ENCODE measurements at regions not wholly inside any gene's neighbourhood (a gene's known extent, or its start where the extent isn't known, plus 50 kb on each side); places are given as distances from the start of the nearest gene placed in this dataset.

DNA sequence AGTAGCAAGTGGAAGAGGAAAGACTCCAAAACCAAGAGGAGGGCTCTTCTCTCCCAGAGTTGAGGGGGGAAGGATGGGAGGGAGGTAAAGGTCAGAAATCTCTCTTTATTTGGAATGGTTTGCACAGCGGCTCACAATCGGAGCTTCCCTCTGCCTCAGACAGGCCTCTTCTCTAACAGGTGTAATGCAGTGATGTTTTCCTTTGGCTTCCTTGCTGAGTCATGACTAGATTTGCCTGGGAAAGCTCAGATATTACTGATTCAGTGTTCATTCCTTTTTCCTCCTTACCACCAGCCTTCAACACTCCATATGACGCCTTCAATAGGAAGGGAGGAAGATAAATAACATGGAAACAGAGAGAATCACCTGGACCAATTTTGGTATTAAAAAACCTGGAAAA lies 136.6 kb downstream of the RNF152 start:
- Histone ChIP-seq H3K9me3 (no peaks in the 10 kb centered on the region), H3K4me1 (peaks cover 0 to under 1% (median 0%) of the 10 kb centered on the region in 3 donors), H3K27me3 (no peaks in the 10 kb centered on the region), H3K4me3 (no peak overlapping the region), H3K36me3 (no peaks in the 10 kb centered on the region), H3K27ac (no peak overlapping the region)
- ATAC-seq (peak in 2 of 4 donors; percentile 50 to 51), DNase-seq (no peak), FAIRE-seq (no peak)
- intact Hi-C loops (cut with DNase I) = no loop called here
- 50 to 60% methylated on average over 3 of the region's 3 CpGs for WGBS, 2 donors
- TF ChIP-seq, protein P1, sequence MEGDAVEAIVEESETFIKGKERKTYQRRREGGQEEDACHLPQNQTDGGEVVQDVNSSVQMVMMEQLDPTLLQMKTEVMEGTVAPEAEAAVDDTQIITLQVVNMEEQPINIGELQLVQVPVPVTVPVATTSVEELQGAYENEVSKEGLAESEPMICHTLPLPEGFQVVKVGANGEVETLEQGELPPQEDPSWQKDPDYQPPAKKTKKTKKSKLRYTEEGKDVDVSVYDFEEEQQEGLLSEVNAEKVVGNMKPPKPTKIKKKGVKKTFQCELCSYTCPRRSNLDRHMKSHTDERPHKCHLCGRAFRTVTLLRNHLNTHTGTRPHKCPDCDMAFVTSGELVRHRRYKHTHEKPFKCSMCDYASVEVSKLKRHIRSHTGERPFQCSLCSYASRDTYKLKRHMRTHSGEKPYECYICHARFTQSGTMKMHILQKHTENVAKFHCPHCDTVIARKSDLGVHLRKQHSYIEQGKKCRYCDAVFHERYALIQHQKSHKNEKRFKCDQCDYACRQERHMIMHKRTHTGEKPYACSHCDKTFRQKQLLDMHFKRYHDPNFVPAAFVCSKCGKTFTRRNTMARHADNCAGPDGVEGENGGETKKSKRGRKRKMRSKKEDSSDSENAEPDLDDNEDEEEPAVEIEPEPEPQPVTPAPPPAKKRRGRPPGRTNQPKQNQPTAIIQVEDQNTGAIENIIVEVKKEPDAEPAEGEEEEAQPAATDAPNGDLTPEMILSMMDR (IDR thresholded peaks at IDR 0.05) = no peak

DNA sequence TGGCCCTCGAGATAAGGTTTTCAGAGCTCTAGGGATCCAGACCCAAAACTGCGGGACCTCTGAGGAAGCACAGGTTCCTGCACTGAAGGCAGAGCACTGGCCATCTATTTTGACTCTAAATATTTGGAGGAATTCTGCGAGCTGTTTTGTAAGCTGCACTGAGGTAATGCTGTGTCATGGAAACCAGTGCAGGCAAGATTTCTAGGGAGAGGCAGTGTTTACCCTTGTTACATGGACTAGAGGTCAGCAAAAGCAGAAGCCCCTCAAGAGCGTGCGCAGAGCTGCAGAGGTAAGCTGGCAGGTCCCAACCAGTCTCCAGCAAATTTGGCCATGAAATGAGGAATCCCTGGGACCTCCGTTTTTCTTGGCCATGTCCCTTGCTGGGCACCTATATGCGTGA lies 137.3 kb downstream of the RNF152 start:
- Histone ChIP-seq H3K27ac (no peak overlapping the region), H3K9me3 (no peaks in the 10 kb centered on the region), H3K4me3 (no peak overlapping the region), H3K27me3 (no peaks in the 10 kb centered on the region), H3K4me1 (peaks cover 0 to 4% (median 0%) of the 10 kb centered on the region in 3 donors), H3K36me3 (no peaks in the 10 kb centered on the region)
- 85 to 89% methylated on average over 7 of the region's 7 CpGs for WGBS, 2 donors
- FAIRE-seq (no peak), ATAC-seq (no peak), DNase-seq (no peak)
- intact Hi-C loops (cut with DNase I) = no loop called here
- TF ChIP-seq, protein P1 (IDR thresholded peaks at IDR 0.05) = no peak

DNA sequence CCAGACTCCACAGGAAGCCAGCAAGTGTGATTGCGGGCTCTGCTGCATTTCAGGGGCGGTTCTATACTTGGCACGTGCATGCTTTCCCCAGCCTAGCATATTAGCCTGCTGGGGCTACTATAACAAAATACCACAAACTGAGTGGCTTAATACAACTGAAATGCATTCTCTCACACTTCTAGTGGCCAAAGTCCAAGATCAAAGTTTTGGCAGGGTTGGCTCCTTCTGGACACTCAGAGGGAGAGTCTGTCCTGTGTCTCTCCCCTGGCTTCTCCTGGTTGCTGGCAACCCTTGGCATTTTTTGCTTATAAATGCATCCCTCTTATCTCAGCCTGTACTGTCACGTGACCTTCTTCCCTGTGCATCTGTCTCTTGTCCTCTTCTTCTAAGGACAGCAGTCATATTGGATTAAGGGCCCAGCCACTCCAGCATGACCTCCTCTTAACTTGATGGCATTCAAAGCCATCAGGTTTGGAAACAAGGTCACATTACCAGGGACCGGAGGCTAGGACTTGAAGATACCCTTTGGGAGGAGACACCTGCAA lies 138.7 kb downstream of the RNF152 start:
- H3K27ac ChIP-seq = no peak overlapping the region
- ATAC-seq (peak in 1 of 4 donors; percentile 18), FAIRE-seq (no peak), DNase-seq (no peak)
- H3K9me3 ChIP-seq = no peaks in the 10 kb centered on the region
- H3K4me3 ChIP-seq = no peak overlapping the region
- intact Hi-C loops (cut with DNase I) = no loop called here
- TF ChIP-seq, protein P1 (IDR thresholded peaks at IDR 0.05) = no peak
- 78 to 79% methylated on average over 5 of the region's 5 CpGs for WGBS, 2 donors
- H3K4me1 ChIP-seq = peaks cover 0 to 4% (median 0%) of the 10 kb centered on the region in 3 donors
- H3K27me3 ChIP-seq = no peaks in the 10 kb centered on the region
- no peaks in the 10 kb centered on the region for H3K36me3 ChIP-seq

DNA sequence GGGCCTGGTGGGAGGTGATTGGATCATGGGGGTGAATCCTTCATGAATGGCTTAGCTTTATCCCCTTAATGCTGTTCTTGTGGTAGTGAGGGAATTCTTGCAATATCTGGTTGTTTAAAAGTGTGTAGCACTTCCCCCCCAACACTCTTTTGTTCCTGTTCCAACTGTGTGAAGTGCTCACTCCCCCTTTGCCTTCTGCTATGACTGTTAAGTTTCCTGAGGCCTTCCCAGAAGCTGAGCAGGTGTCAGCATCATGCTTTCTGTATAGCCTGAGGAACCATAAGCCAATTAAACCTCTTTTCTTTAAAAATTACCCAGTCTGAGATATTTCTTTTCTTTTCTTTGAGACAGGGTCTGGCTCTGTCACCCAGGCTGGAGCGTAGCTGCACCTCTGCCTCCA lies 139.4 kb downstream of the RNF152 start:
- WGBS, 2 donors = 94 to 100% methylated on average over 1 of the region's 1 CpG
- no peak for ATAC-seq

DNA sequence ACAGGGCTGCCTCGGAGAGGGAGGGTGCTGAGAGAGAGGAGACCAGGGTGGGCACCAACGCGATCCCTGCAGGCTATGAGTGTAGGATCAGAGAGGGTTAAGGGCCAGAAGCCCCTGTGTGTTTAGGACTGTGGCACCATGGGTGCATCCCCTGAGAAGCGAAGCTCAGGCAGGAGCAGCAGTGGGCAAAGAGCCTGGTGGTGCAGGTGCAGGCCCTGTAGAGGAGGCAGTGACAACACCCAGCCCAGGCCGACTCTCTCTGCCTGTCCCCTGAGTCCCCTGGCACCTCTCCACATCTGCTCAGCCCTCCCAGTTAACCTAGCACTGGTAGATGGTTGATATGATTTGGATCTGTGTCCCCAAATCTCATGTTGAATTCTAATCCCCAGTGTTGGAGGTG lies 139.8 kb downstream of the RNF152 start:
- intact Hi-C loops (cut with DNase I) = no loop called here
- WGBS, 2 donors = 80 to 86% methylated on average over 5 of the region's 5 CpGs
- ATAC-seq (no peak), DNase-seq (no peak), FAIRE-seq (no peak)
- Histone ChIP-seq H3K36me3 (no peaks in the 10 kb centered on the region), H3K27me3 (no peaks in the 10 kb centered on the region), H3K4me3 (no peak overlapping the region), H3K27ac (no peak overlapping the region), H3K9me3 (no peaks in the 10 kb centered on the region), H3K4me1 (peaks cover 0 to 4% (median 0%) of the 10 kb centered on the region in 3 donors)
- TF ChIP-seq, protein P1 (IDR thresholded peaks at IDR 0.05) = no peak

More for the DNA sequence above, 139.4 kb downstream of the RNF152 start:
- intact Hi-C loops (cut with DNase I) = no loop called here
- H3K36me3 ChIP-seq = no peaks in the 10 kb centered on the region
- DNase-seq (no peak), FAIRE-seq (no peak)
- H3K4me3 ChIP-seq = no peak overlapping the region
- no peaks in the 10 kb centered on the region for H3K9me3 ChIP-seq
- TF ChIP-seq, protein P1 (IDR thresholded peaks at IDR 0.05) = no peak
- no peaks in the 10 kb centered on the region for H3K27me3 ChIP-seq
- H3K4me1 ChIP-seq = peaks cover 0 to 4% (median 0%) of the 10 kb centered on the region in 3 donors
- H3K27ac ChIP-seq = no peak overlapping the region
